ENCODE measurements at regions not wholly inside any gene's neighbourhood (a gene's known extent, or its start where the extent isn't known, plus 50 kb on each side); places are given as distances from the start of the nearest gene placed in this dataset.

GRCh38 chr12:124151583-124151982 lies 143.3 kb upstream of the RFLNA start:
- POLR2A ChIA-PET, result no interaction called here
- H3K4me3 Mint-ChIP-seq, result no peak overlapping the region
- ATAC-seq, result no peak
- intact Hi-C loops (cut with micrococcal nuclease), result no loop called here
- H3K27me3 Mint-ChIP-seq, result no peaks in the 10 kb centered on the region
- CTCF ChIA-PET, result no interaction called here
- no peak overlapping the region for H3K27ac Mint-ChIP-seq
- H3K36me3 Mint-ChIP-seq (ENCODE audit: low read depth), result no peaks in the 10 kb centered on the region
- DNase-seq, result no peak
- no peaks in the 10 kb centered on the region for H3K9me3 Mint-ChIP-seq
- H3K4me1 Mint-ChIP-seq (ENCODE audit: low read depth), result no peaks in the 10 kb centered on the region
- TF ChIP-seq, protein P1, sequence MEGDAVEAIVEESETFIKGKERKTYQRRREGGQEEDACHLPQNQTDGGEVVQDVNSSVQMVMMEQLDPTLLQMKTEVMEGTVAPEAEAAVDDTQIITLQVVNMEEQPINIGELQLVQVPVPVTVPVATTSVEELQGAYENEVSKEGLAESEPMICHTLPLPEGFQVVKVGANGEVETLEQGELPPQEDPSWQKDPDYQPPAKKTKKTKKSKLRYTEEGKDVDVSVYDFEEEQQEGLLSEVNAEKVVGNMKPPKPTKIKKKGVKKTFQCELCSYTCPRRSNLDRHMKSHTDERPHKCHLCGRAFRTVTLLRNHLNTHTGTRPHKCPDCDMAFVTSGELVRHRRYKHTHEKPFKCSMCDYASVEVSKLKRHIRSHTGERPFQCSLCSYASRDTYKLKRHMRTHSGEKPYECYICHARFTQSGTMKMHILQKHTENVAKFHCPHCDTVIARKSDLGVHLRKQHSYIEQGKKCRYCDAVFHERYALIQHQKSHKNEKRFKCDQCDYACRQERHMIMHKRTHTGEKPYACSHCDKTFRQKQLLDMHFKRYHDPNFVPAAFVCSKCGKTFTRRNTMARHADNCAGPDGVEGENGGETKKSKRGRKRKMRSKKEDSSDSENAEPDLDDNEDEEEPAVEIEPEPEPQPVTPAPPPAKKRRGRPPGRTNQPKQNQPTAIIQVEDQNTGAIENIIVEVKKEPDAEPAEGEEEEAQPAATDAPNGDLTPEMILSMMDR (IDR thresholded peaks at IDR 0.05), result no peak

DNA sequence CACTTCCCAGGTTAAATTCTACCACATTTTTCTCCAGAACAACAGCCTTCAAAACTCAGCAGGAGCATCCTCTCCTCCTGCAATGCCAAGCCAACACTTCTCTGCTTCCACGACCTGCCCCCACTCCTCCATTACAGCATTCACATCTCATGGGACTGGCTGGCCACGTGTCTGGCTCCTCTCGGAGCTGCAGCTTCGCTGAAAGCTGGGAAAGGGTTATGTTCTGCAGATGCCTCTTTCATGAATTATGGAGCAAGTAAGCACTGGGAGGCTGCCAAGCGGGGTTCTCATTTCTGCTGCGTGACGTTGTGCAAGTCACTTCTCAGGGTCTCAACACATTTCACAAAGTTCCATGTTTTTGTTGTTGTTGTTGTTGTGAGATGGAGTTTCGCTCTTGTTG lies 142.2 kb upstream of the RFLNA start:
- Mint-ChIP-seq H3K9me3 (no peaks in the 10 kb centered on the region), H3K4me1 (ENCODE audit: low read depth) (no peaks in the 10 kb centered on the region), H3K36me3 (ENCODE audit: low read depth) (no peaks in the 10 kb centered on the region), H3K4me3 (no peak overlapping the region), H3K27ac (no peak overlapping the region), H3K27me3 (no peaks in the 10 kb centered on the region)
- CTCF ChIA-PET, result no interaction called here
- no peak for DNase-seq
- intact Hi-C loops (cut with micrococcal nuclease), result no loop called here
- ATAC-seq, result no peak
- POLR2A ChIA-PET, result no interaction called here
- TF ChIP-seq, protein P1 (IDR thresholded peaks at IDR 0.05), result no peak

DNA sequence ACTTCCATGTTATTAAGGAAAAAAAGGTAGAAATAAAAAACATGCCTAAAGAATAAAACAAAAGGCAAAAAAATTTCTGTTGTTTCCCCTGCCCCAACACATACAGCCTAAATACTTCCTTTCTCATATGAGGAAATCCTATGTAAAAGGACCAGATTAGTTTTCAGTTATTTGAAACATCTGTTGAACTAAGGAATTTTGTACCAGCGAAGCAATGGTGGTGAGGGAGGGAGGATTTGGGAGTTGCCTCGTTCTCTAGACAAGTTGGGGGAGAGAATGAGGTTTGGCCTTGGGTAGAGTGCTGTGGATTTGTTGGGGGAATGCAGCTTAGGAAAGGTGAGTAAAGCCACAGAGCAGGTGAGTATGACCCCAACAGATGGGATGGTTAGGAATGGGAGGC lies 141.5 kb upstream of the RFLNA start:
- TF ChIP-seq, protein P1 (IDR thresholded peaks at IDR 0.05), result no peak
- CTCF ChIA-PET, result no interaction called here
- Mint-ChIP-seq H3K27me3 (peaks cover 2% of the 10 kb centered on the region), H3K4me1 (ENCODE audit: low read depth) (no peaks in the 10 kb centered on the region), H3K36me3 (ENCODE audit: low read depth) (no peaks in the 10 kb centered on the region), H3K4me3 (no peak overlapping the region), H3K9me3 (no peaks in the 10 kb centered on the region), H3K27ac (no peak overlapping the region)
- no peak for ATAC-seq
- intact Hi-C loops (cut with micrococcal nuclease), result no loop called here
- no peak for DNase-seq
- POLR2A ChIA-PET, result no interaction called here

DNA sequence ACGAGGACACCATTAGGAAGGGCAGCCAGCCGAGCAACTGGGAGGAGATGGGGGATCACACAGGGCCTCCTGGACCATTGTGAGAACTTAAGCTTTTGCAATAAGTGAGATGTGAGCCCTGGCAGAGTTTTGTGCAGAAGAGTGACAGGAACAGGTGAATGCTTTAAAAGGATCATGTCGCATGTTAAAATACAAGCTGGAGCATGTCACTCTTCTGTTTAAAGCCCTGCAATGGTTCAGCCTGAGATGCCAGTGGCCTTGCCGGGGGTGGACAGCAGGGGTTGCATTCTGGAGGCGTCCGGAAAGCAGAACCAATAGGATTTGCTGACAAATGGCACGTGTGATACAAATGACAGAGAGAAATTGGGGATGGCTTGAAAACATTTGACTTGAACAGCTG lies 137.5 kb upstream of the RFLNA start:
- TF ChIP-seq, protein P1 (IDR thresholded peaks at IDR 0.05), result no peak
- ChIA-PET CTCF (no interaction called here), POLR2A (no interaction called here)
- intact Hi-C loops (cut with micrococcal nuclease), result no loop called here
- Mint-ChIP-seq H3K4me1 (ENCODE audit: low read depth) (no peaks in the 10 kb centered on the region), H3K27me3 (peaks cover 2% of the 10 kb centered on the region), H3K9me3 (no peaks in the 10 kb centered on the region), H3K27ac (no peak overlapping the region), H3K36me3 (ENCODE audit: low read depth) (no peaks in the 10 kb centered on the region), H3K4me3 (no peak overlapping the region)
- DNase-seq (no peak), ATAC-seq (no peak)

DNA sequence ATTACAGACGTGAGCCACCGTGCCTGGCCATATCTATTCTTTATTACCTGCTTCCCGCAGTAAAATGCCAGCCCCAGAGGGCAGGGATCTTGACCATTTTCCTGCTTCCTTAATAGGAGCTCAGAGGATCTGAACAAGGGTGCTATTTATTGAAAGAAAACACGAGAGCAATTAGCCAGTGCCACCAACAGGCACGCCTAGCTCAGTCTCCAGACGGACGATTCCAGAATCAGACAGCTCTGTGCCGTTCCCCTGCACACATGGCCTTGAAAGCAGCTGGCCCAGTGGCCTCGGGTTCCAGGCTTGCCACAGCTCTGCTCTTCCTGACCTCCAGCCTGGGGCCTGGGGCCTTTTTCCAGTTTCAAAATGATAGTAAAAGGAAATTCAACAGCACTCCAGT lies 135.2 kb upstream of the RFLNA start:
- Mint-ChIP-seq H3K9me3 (no peaks in the 10 kb centered on the region), H3K4me1 (ENCODE audit: low read depth) (no peaks in the 10 kb centered on the region), H3K27me3 (peaks cover 2% of the 10 kb centered on the region), H3K27ac (no peak overlapping the region), H3K4me3 (no peak overlapping the region), H3K36me3 (ENCODE audit: low read depth) (no peaks in the 10 kb centered on the region)
- DNase-seq (no peak), ATAC-seq (no peak)
- CTCF ChIA-PET, result no interaction called here
- intact Hi-C loops (cut with micrococcal nuclease), result no loop called here
- POLR2A ChIA-PET, result no interaction called here
- TF ChIP-seq, protein P1 (IDR thresholded peaks at IDR 0.05), result no peak
